ENCODE measurements at regions not wholly inside any gene's neighbourhood (a gene's known extent, or its start where the extent isn't known, plus 50 kb on each side); places are given as distances from the start of the nearest gene placed in this dataset.

DNA sequence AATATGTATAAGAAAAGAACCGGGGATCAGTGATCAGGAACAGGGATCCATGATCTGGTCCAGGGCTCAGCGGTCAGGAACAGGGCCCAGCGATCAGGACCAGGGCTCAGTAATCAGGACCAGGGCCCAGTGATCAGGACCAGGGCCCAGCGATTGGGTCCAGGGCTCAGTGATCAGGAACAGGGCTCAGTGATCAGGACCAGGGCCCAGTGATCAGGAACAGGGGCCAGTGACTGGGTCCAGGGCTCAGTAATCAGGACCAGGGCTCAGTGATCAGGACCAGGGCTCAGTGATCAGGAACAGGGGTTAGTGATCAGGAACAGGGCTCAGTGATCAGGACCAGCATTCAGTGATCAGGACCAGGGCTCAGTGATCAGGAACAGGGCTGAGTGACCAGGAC is 56.3 kb downstream of the TMEM121 start:
- no peak for TF ChIP-seq CTCF (IDR thresholded peaks at IDR 0.05)
- TF ChIP-seq POLR2A (IDR thresholded peaks at IDR 0.05): no peak
- TF ChIP-seq POLR2AphosphoS5 (IDR thresholded peaks at IDR 0.05; ENCODE audit: insufficient read depth in 1 of 2, low read depth in 1 of 2): no peak
